ENCODE measurements at regions not wholly inside any gene's neighbourhood (a gene's known extent, or its start where the extent isn't known, plus 50 kb on each side); places are given as distances from the start of the nearest gene placed in this dataset.

GRCh38 chr2:101608408-101609310 lies 88.8 kb upstream of the MAP4K4 start:
- Histone ChIP-seq H3K79me2 (ENCODE audit: insufficient read depth, low read length) (no peaks in the 10 kb centered on the region), H3K4me2 (ENCODE audit: low read length) (no peak overlapping the region), H3K27me3 (ENCODE audit: insufficient read depth, low read length) (no peaks in the 10 kb centered on the region), H3K27ac (ENCODE audit: low read depth, low read length) (no peak overlapping the region), H3K4me3 (ENCODE audit: insufficient read depth, low read depth, low read length) (no peak overlapping the region), H3K4me1 (ENCODE audit: insufficient read depth, low read length) (no peaks in the 10 kb centered on the region), H3K9me3 (ENCODE audit: insufficient read depth, low read depth, low read length) (no peaks in the 10 kb centered on the region), H3K36me3 (ENCODE audit: insufficient read depth, low read length) (no peaks in the 10 kb centered on the region), H3K9ac (ENCODE audit: low read length) (no peak overlapping the region), H4K20me1 (ENCODE audit: insufficient read depth, low read length) (no peaks in the 10 kb centered on the region), H2AFZ (ENCODE audit: low read depth, low read length) (no peak overlapping the region)
- Mint-ChIP-seq H3K4me3 (ENCODE audit: unreplicated experiment) (no peak overlapping the region), H3K27me3 (ENCODE audit: low read depth, unreplicated experiment) (peaks cover 1% of the 10 kb centered on the region), H3K36me3 (ENCODE audit: low read depth, unreplicated experiment) (no peaks in the 10 kb centered on the region), H3K27ac (ENCODE audit: unreplicated experiment) (no peak overlapping the region), H3K9me3 (ENCODE audit: unreplicated experiment) (peaks cover 4% of the 10 kb centered on the region), H3K4me1 (ENCODE audit: low read depth, unreplicated experiment) (no peaks in the 10 kb centered on the region)
- FAIRE-seq: no peak
- no peak for TF ChIP-seq EZH2 (IDR thresholded peaks at IDR 0.05; ENCODE audit: insufficient read depth, low read length)
- TF ChIP-seq, protein P1, sequence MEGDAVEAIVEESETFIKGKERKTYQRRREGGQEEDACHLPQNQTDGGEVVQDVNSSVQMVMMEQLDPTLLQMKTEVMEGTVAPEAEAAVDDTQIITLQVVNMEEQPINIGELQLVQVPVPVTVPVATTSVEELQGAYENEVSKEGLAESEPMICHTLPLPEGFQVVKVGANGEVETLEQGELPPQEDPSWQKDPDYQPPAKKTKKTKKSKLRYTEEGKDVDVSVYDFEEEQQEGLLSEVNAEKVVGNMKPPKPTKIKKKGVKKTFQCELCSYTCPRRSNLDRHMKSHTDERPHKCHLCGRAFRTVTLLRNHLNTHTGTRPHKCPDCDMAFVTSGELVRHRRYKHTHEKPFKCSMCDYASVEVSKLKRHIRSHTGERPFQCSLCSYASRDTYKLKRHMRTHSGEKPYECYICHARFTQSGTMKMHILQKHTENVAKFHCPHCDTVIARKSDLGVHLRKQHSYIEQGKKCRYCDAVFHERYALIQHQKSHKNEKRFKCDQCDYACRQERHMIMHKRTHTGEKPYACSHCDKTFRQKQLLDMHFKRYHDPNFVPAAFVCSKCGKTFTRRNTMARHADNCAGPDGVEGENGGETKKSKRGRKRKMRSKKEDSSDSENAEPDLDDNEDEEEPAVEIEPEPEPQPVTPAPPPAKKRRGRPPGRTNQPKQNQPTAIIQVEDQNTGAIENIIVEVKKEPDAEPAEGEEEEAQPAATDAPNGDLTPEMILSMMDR (IDR thresholded peaks at IDR 0.05; ENCODE audit: insufficient read depth, low read depth, low read length): no peak
- no peak for DNase-seq (ENCODE audit: low read depth)

- H2AFZ ChIP-seq (ENCODE audit: low read depth, low read length): no peak overlapping the region
- no peaks in the 10 kb centered on the region for H4K20me1 ChIP-seq (ENCODE audit: insufficient read depth, low read length)
- no peaks in the 10 kb centered on the region for H3K27me3 ChIP-seq (ENCODE audit: insufficient read depth, low read length)
- FAIRE-seq (no peak), DNase-seq (ENCODE audit: low read depth) (peak; percentile 80)
- H3K27ac ChIP-seq (ENCODE audit: low read depth, low read length): no peak overlapping the region
- no peak overlapping the region for H3K4me3 ChIP-seq (ENCODE audit: insufficient read depth, low read depth, low read length)
- H3K27me3 Mint-ChIP-seq (ENCODE audit: low read depth, unreplicated experiment): peaks cover 14% of the 10 kb centered on the region
- H3K27ac Mint-ChIP-seq (ENCODE audit: unreplicated experiment): no peak overlapping the region
- no peak overlapping the region for H3K4me3 Mint-ChIP-seq (ENCODE audit: unreplicated experiment)
- H3K4me1 ChIP-seq (ENCODE audit: insufficient read depth, low read length): no peaks in the 10 kb centered on the region
- H3K9ac ChIP-seq (ENCODE audit: low read length): no peak overlapping the region
- peaks cover 3% of the 10 kb centered on the region for H3K4me1 Mint-ChIP-seq (ENCODE audit: low read depth, unreplicated experiment)
- no peaks in the 10 kb centered on the region for H3K79me2 ChIP-seq (ENCODE audit: insufficient read depth, low read length)
- no peaks in the 10 kb centered on the region for H3K36me3 Mint-ChIP-seq (ENCODE audit: low read depth, unreplicated experiment)
- no peak for TF ChIP-seq EZH2 (IDR thresholded peaks at IDR 0.05; ENCODE audit: insufficient read depth, low read length)
- TF ChIP-seq, protein P1 (IDR thresholded peaks at IDR 0.05; ENCODE audit: insufficient read depth, low read depth, low read length): no peak
- H3K36me3 ChIP-seq (ENCODE audit: insufficient read depth, low read length): no peaks in the 10 kb centered on the region
- H3K4me2 ChIP-seq (ENCODE audit: low read length): no peak overlapping the region
- H3K9me3 ChIP-seq (ENCODE audit: insufficient read depth, low read depth, low read length): no peaks in the 10 kb centered on the region
- no peaks in the 10 kb centered on the region for H3K9me3 Mint-ChIP-seq (ENCODE audit: unreplicated experiment)
Measured at GRCh38 chr2:101597347-101597944, 100.1 kb upstream of the MAP4K4 start.

All from astrocyte (in vitro differentiated cells and primary cell).